NCI-H2227 treated with DMSO at 0.1 percent for 48 hours (cell line): ENCODE measurements at regions not wholly inside any gene's neighbourhood (a gene's known extent, or its start where the extent isn't known, plus 50 kb on each side); places are given as distances from the start of the nearest gene placed in this dataset.

ENCODE experiments used
- DNase-seq: peaks from one replicate; lab custom pipeline; 2025; lab: John Stamatoyannopoulos, UW

- DNase-seq: no peak
Measured at GRCh38 chr21:28826569-28826968, 166.1 kb downstream of the LTN1 start.

- DNase-seq: no peak
Measured at GRCh38 chr21:28826021-28826420, 166.7 kb downstream of the LTN1 start.

- DNase-seq: no peak
Measured at GRCh38 chr21:28823429-28823828, 169.2 kb downstream of the LTN1 start.

- no peak for DNase-seq
Measured at GRCh38 chr21:28822486-28823335, 170.0 kb downstream of the LTN1 start.

GRCh38 chr21:28822123-28822399 is 170.6 kb downstream of the LTN1 start:
- no peak for DNase-seq

GRCh38 chr21:28821276-28822122 is 171.2 kb downstream of the LTN1 start:
- DNase-seq: no peak

- no peak for DNase-seq
Measured at GRCh38 chr21:28818663-28819278, 173.9 kb downstream of the LTN1 start.

- no peak for DNase-seq
Measured at GRCh38 chr21:28817871-28818270, 174.8 kb downstream of the LTN1 start.

- no peak for DNase-seq
Measured at GRCh38 chr21:28811860-28812259, 180.8 kb downstream of the LTN1 start.

- no peak for DNase-seq
Measured at GRCh38 chr21:28810826-28811524, 181.7 kb downstream of the LTN1 start.

GRCh38 chr21:28805885-28806284 is 186.8 kb downstream of the LTN1 start:
- DNase-seq: no peak

- no peak for DNase-seq
Measured at GRCh38 chr21:28804089-28804670, 188.5 kb downstream of the LTN1 start.

GRCh38 chr21:28801906-28802305 is 190.8 kb downstream of the LTN1 start:
- DNase-seq: no peak

GRCh38 chr21:28799926-28800325 is 192.8 kb downstream of the LTN1 start:
- no peak for DNase-seq

GRCh38 chr21:28798798-28799197 is 193.9 kb downstream of the LTN1 start:
- DNase-seq: no peak

GRCh38 chr21:28795251-28795650 is 197.4 kb downstream of the LTN1 start:
- no peak for DNase-seq

- no peak for DNase-seq
Measured at GRCh38 chr21:28794371-28794851, 198.3 kb downstream of the LTN1 start.

- DNase-seq: no peak
Measured at GRCh38 chr21:28793043-28793442, 199.6 kb downstream of the LTN1 start.

GRCh38 chr21:28791595-28792282 is 200.9 kb downstream of the LTN1 start:
- DNase-seq: no peak

- no peak for DNase-seq
Measured at GRCh38 chr21:28790335-28790734, 202.3 kb downstream of the LTN1 start.

GRCh38 chr21:28789523-28789922 is 203.2 kb downstream of the LTN1 start:
- no peak for DNase-seq
